GM12878 (cell line): ENCODE measurements at regions not wholly inside any gene's neighbourhood (a gene's known extent, or its start where the extent isn't known, plus 50 kb on each side); places are given as distances from the start of the nearest gene placed in this dataset.
"Not testable (repeated sequence)": the region's sequence is repeated elsewhere in the genome, so short reads cannot be mapped to it uniquely, and the experiment has no call there.

ENCODE experiments used
- CTCF ChIP-seq, 3 experiments: IDR thresholded peaks in 2 of 3; conservative IDR thresholded peaks in 1 of 3; 2 replicates each; pipeline ENCODE4 v1.5.1; 2011; ENCODE audit warnings: low read depth in 3 of 3, low read length in 3 of 3, mild to moderate bottlenecking in 3 of 3, control low read depth in 2 of 3, moderate library complexity in 2 of 3, inconsistent platforms in 1 of 3, mixed read lengths in 1 of 3; ENCODE audit not compliant: control insufficient read depth in 2 of 3, insufficient read depth in 1 of 3; ENCODE audit errors: extremely low read depth in 1 of 3
- EZH2 ChIP-seq: IDR thresholded peaks from 2 replicates; pipeline ENCODE4 v1.6.1; 2012; ENCODE audit warnings: low read depth, mild to moderate bottlenecking, control low read depth, inconsistent platforms, low read length, borderline replicate concordance; ENCODE audit not compliant: control insufficient read depth
- HDAC2 ChIP-seq: fragments of 200-600 bp; sonication (generic); IDR thresholded peaks from 2 replicates; pipeline ENCODE4 v1.6.1; 2017
- POLR2AphosphoS5 ChIP-seq: IDR thresholded peaks from 2 replicates; pipeline ENCODE4 v1.6.1; 2011; ENCODE audit warnings: mild to moderate bottlenecking, low read length, inconsistent platforms
- SIN3A ChIP-seq: IDR thresholded peaks from 2 replicates; pipeline ENCODE4 v1.6.1; 2012; ENCODE audit warnings: low read depth, low read length, improper control_type of control experiment
- YBX1 ChIP-seq: fragments of 450-650 bp; IDR thresholded peaks from 2 replicates; pipeline ENCODE4 v1.6.1; 2016; ENCODE audit warnings: antibody characterized with exemption
- YY1 ChIP-seq: IDR thresholded peaks from 2 replicates; pipeline ENCODE4 v1.6.1; 2011; ENCODE audit warnings: low read depth, mild to moderate bottlenecking, low read length
- ZNF687 ChIP-seq: fragments of 450-650 bp; IDR thresholded peaks from 2 replicates; pipeline ENCODE4 v1.6.1; 2017; ENCODE audit warnings: mild to moderate bottlenecking, moderate library complexity
- ZZZ3 ChIP-seq: IDR thresholded peaks from 2 replicates; pipeline ENCODE4 v1.6.1; 2011; ENCODE audit warnings: low read depth; ENCODE audit not compliant: control insufficient read depth, insufficient read length
- TF ChIP-seq, protein P1 (sequence below): IDR thresholded peaks from 2 replicates; pipeline ENCODE4 v1.6.1; 2012; ENCODE audit warnings: low read length, inconsistent platforms
- TF ChIP-seq, protein P2 (sequence below): IDR thresholded peaks from 2 replicates; pipeline ENCODE4 v1.6.1; 2012; ENCODE audit warnings: low read depth, low read length, improper control_type of control experiment

DNA sequence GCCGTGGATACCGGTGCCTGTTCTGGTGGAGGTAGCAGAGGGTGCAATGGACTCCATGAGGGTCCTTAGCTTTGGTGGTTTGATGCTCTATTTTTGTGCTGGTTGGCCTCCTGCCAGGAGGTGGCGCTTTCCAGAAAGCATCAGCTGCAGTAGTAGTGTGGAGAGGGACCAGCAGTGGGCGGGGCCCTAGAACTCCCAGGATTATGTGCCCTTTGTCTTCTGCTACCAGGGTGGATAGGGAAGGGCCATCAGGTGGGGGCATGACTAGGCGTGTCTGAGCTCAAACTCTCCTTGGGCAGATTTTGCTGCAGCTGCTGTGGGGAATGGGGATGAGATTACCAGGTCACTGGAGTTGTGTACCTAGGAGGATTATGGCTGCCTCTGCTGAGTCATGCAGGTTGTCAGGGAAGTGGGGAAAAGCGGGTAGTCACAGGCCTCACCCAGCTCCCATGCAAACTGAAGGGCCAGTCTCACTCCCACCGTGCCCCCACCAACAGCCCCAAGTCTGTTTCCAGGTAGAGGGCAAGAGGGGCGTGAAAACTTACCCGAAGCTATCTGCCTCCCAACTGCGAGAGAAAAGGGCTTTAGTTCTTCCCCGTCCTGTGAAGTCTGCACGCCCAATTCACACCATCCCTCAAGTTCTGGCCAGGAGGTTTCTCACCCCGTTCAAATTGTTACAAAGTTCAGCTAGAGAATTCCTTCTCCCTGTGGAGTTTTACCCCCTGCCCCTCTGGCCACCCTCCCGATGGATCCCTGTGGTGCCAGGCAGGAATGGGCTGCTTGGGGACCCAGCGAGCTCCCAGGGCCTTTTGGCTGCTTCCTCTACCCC lies 235.0 kb downstream of the DHX15 start:
- TF ChIP-seq, protein P1, sequence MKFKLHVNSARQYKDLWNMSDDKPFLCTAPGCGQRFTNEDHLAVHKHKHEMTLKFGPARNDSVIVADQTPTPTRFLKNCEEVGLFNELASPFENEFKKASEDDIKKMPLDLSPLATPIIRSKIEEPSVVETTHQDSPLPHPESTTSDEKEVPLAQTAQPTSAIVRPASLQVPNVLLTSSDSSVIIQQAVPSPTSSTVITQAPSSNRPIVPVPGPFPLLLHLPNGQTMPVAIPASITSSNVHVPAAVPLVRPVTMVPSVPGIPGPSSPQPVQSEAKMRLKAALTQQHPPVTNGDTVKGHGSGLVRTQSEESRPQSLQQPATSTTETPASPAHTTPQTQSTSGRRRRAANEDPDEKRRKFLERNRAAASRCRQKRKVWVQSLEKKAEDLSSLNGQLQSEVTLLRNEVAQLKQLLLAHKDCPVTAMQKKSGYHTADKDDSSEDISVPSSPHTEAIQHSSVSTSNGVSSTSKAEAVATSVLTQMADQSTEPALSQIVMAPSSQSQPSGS: not testable (repeated sequence)
- not testable (repeated sequence) for TF ChIP-seq YY1; CTCF (IDR thresholded peaks at IDR 0.05 in 2 of 3, conservative IDR thresholded peaks at IDR 0.05 in 1 of 3; ENCODE audit: control insufficient read depth in 2 of 3, extremely low read depth in 1 of 3, insufficient read depth in 1 of 3, low read depth in 3 of 3, low read length in 3 of 3); SIN3A; YBX1; EZH2; ZNF687; HDAC2; ZZZ3; POLR2AphosphoS5
- TF ChIP-seq, protein P2, sequence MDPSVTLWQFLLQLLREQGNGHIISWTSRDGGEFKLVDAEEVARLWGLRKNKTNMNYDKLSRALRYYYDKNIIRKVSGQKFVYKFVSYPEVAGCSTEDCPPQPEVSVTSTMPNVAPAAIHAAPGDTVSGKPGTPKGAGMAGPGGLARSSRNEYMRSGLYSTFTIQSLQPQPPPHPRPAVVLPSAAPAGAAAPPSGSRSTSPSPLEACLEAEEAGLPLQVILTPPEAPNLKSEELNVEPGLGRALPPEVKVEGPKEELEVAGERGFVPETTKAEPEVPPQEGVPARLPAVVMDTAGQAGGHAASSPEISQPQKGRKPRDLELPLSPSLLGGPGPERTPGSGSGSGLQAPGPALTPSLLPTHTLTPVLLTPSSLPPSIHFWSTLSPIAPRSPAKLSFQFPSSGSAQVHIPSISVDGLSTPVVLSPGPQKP: not testable (repeated sequence)
